ENCODE measurements at regions not wholly inside any gene's neighbourhood (a gene's known extent, or its start where the extent isn't known, plus 50 kb on each side); places are given as distances from the start of the nearest gene placed in this dataset.

DNA sequence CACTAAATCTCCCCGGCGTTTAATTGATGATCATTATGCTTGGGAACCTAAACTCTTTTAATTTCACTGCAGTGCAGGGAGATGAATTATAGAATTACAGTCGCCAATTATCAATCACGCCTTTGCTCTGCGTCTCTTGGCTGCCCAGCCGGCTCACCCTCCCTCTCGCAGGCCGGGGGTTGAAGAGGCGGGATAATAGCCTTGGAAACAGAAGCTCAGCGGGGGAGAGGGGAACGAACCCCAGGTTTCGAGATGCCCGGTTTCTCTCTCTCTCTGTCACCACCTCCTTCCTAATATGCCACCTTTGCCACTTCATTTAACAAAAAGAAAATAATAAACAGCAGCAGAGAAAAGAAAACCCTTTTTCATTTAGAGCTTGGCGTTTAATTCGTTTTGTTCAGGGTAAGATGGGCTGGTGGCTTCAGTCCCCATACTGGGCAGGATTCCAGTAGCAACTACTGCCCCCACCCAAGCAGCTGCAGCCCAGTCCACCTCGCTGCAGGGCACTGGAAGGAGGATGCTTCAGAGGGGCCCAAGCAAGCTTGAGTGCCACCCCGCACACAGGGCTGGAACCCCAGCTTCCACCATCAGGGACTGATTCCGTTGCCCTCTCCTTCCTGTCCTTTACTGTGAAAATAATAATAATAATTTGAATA, 271.7 kb downstream of the BUD13 start:
- Histone ChIP-seq H3K4me1 (ENCODE audit: control insufficient read depth, low read length) (no peaks in the 10 kb centered on the region), H3K79me2 (ENCODE audit: control insufficient read depth, low read length) (no peaks in the 10 kb centered on the region)

GRCh38 chr11:116500026-116500946, 272.5 kb downstream of the BUD13 start:
- no peak for TF ChIP-seq EZH2phosphoT487 (IDR thresholded peaks at IDR 0.05; ENCODE audit: borderline replicate concordance, low read length)
- TF ChIP-seq, protein P1, sequence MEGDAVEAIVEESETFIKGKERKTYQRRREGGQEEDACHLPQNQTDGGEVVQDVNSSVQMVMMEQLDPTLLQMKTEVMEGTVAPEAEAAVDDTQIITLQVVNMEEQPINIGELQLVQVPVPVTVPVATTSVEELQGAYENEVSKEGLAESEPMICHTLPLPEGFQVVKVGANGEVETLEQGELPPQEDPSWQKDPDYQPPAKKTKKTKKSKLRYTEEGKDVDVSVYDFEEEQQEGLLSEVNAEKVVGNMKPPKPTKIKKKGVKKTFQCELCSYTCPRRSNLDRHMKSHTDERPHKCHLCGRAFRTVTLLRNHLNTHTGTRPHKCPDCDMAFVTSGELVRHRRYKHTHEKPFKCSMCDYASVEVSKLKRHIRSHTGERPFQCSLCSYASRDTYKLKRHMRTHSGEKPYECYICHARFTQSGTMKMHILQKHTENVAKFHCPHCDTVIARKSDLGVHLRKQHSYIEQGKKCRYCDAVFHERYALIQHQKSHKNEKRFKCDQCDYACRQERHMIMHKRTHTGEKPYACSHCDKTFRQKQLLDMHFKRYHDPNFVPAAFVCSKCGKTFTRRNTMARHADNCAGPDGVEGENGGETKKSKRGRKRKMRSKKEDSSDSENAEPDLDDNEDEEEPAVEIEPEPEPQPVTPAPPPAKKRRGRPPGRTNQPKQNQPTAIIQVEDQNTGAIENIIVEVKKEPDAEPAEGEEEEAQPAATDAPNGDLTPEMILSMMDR (IDR thresholded peaks at IDR 0.05; ENCODE audit: low read depth, low read length, poor library complexity, severe bottlenecking) = no peak
- H4K20me1 ChIP-seq (ENCODE audit: control insufficient read depth, insufficient read depth, low read depth, low read length) = no peaks in the 10 kb centered on the region
- H3K9me3 ChIP-seq (ENCODE audit: control insufficient read depth, insufficient read depth, low read length) = no peaks in the 10 kb centered on the region
- H3K4me3 ChIP-seq (ENCODE audit: low read length) = no peak overlapping the region
- H3K36me3 ChIP-seq (ENCODE audit: control insufficient read depth, low read length) = no peaks in the 10 kb centered on the region
- no peaks in the 10 kb centered on the region for H3K79me2 ChIP-seq (ENCODE audit: control insufficient read depth, low read length)
- no peak overlapping the region for H3K27ac ChIP-seq (ENCODE audit: low read depth, low read length)
- H3K4me2 ChIP-seq (ENCODE audit: low read length) = no peak overlapping the region
- no peaks in the 10 kb centered on the region for H3K4me1 ChIP-seq (ENCODE audit: control insufficient read depth, low read length)
- H3K9me2 ChIP-seq (replicated peaks; ENCODE audit: control insufficient read depth, low read length) = no peaks in the 10 kb centered on the region
- no peaks in the 10 kb centered on the region for H3F3A ChIP-seq (ENCODE audit: control insufficient read depth, insufficient read depth)
- peaks cover 4% of the 10 kb centered on the region; the same call in 1 of the 2 replicates for H3K27me3 ChIP-seq (ENCODE audit: control insufficient read depth, low read length)

More for the DNA sequence above, 271.7 kb downstream of the BUD13 start:
- H3K9me3 ChIP-seq (ENCODE audit: control insufficient read depth, insufficient read depth, low read length) = no peaks in the 10 kb centered on the region
- H3K9me2 ChIP-seq (replicated peaks; ENCODE audit: control insufficient read depth, low read length) = no peaks in the 10 kb centered on the region
- H3K27ac ChIP-seq (ENCODE audit: low read depth, low read length) = no peak overlapping the region
- TF ChIP-seq, protein P1 (IDR thresholded peaks at IDR 0.05; ENCODE audit: low read depth, low read length, poor library complexity, severe bottlenecking) = no peak
- no peak for TF ChIP-seq EZH2phosphoT487 (IDR thresholded peaks at IDR 0.05; ENCODE audit: borderline replicate concordance, low read length)
- H4K20me1 ChIP-seq (ENCODE audit: control insufficient read depth, insufficient read depth, low read depth, low read length) = no peaks in the 10 kb centered on the region
- no peak overlapping the region for H3K4me2 ChIP-seq (ENCODE audit: low read length)
- H3K36me3 ChIP-seq (ENCODE audit: control insufficient read depth, low read length) = no peaks in the 10 kb centered on the region
- H3K27me3 ChIP-seq (ENCODE audit: control insufficient read depth, low read length) = peaks cover 7% of the 10 kb centered on the region
- no peaks in the 10 kb centered on the region for H3F3A ChIP-seq (ENCODE audit: control insufficient read depth, insufficient read depth)
- H3K4me3 ChIP-seq (ENCODE audit: low read length) = no peak overlapping the region

- no peaks in the 10 kb centered on the region for H4K20me1 ChIP-seq (ENCODE audit: control insufficient read depth, insufficient read depth, low read depth, low read length)
- no peaks in the 10 kb centered on the region for H3K4me1 ChIP-seq (ENCODE audit: control insufficient read depth, low read length)
- H3K36me3 ChIP-seq (ENCODE audit: control insufficient read depth, low read length) = no peaks in the 10 kb centered on the region
- no peak overlapping the region for H3K27ac ChIP-seq (ENCODE audit: low read depth, low read length)
- H3K27me3 ChIP-seq (ENCODE audit: control insufficient read depth, low read length) = 0 out of 2 replicates have a peak, but pooled peaks cover 4% of the 10 kb centered on the region
- H3K4me2 ChIP-seq (ENCODE audit: low read length) = no peak overlapping the region
- H3F3A ChIP-seq (ENCODE audit: control insufficient read depth, insufficient read depth) = no peaks in the 10 kb centered on the region
- no peaks in the 10 kb centered on the region for H3K9me2 ChIP-seq (replicated peaks; ENCODE audit: control insufficient read depth, low read length)
- TF ChIP-seq, protein P1 (IDR thresholded peaks at IDR 0.05; ENCODE audit: low read depth, low read length, poor library complexity, severe bottlenecking) = peak; percentile 82
- TF ChIP-seq EZH2phosphoT487 (IDR thresholded peaks at IDR 0.05; ENCODE audit: borderline replicate concordance, low read length) = no peak
- no peaks in the 10 kb centered on the region for H3K9me3 ChIP-seq (ENCODE audit: control insufficient read depth, insufficient read depth, low read length)
- H3K4me3 ChIP-seq (ENCODE audit: low read length) = no peak overlapping the region
- H3K79me2 ChIP-seq (ENCODE audit: control insufficient read depth, low read length) = no peaks in the 10 kb centered on the region
Measured at GRCh38 chr11:116499396-116500003, 273.3 kb downstream of the BUD13 start.

Measured in DOHH2 (cell line).